Spinal cord (tissue), 9 donors: ENCODE measurements at regions not wholly inside any gene's neighbourhood (a gene's known extent, or its start where the extent isn't known, plus 50 kb on each side); places are given as distances from the start of the nearest gene placed in this dataset.
"Not testable (repeated sequence)": the region's sequence is repeated elsewhere in the genome, so short reads cannot be mapped to it uniquely, and the experiment has no call there.

Experiments
- DNase-seq, 6 donors: peaks; one replicate each; pipeline versions ENCODE4 v3.0.0 to v3.0.0-alpha.2; 2013 to 2015; ENCODE audit warnings: low spot score in 6 of 6, low read depth in 4 of 6
- H3K27ac ChIP-seq: one replicate; pipeline ENCODE4 v1.5.1; 2013; ENCODE audit warnings: low read depth, low read length, control low read depth
- H3K27me3 ChIP-seq: one replicate; pipeline ENCODE4 v1.6.1; 2013; ENCODE audit warnings: low read length; ENCODE audit not compliant: control insufficient read depth, insufficient read depth
- H3K36me3 ChIP-seq: one replicate; pipeline ENCODE4 v1.6.1; 2013; ENCODE audit warnings: low read length; ENCODE audit not compliant: control insufficient read depth, insufficient read depth
- H3K4me1 ChIP-seq: one replicate; pipeline ENCODE4 v1.6.1; 2013; ENCODE audit warnings: low read length; ENCODE audit not compliant: control insufficient read depth, insufficient read depth
- H3K4me3 ChIP-seq: one replicate; pipeline ENCODE4 v1.5.1; 2013; ENCODE audit warnings: low read depth, low read length, control low read depth
- H3K9me3 ChIP-seq: one replicate; pipeline ENCODE4 v1.6.1; 2013; ENCODE audit warnings: low read length; ENCODE audit not compliant: control insufficient read depth, insufficient read depth
- WGBS: methylation state at CpG from one replicate; pipeline ENCODE4 v1.1.5; 2013; ENCODE audit warnings: missing lambda C conversion rate; ENCODE audit not compliant: insufficient coverage; 5-methylcytosine and 5-hydroxymethylcytosine counted together
- donor health status: healthy.

GRCh38 chr1:79193211-79194079, 186.9 kb upstream of the ADGRL4 start:
- Histone ChIP-seq H3K4me1 (no peaks in the 10 kb centered on the region), H3K4me3 (no peak overlapping the region), H3K27me3 (no peaks in the 10 kb centered on the region), H3K9me3 (no peaks in the 10 kb centered on the region), H3K36me3 (no peaks in the 10 kb centered on the region), H3K27ac (no peak overlapping the region)
- DNase-seq, result no peak
- WGBS, result 57% methylated on average over 3 of the region's 7 CpGs

GRCh38 chr1:79190074-79190473, 183.5 kb upstream of the ADGRL4 start:
- H3K4me3 ChIP-seq, result no peak overlapping the region
- H3K9me3 ChIP-seq, result no peaks in the 10 kb centered on the region
- H3K27ac ChIP-seq, result no peak overlapping the region
- no peaks in the 10 kb centered on the region for H3K4me1 ChIP-seq
- no peaks in the 10 kb centered on the region for H3K36me3 ChIP-seq
- DNase-seq, result no peak
- no peaks in the 10 kb centered on the region for H3K27me3 ChIP-seq
- 86% methylated on average over 1 of the region's 1 CpG for WGBS

GRCh38 chr1:79188337-79188736, 181.8 kb upstream of the ADGRL4 start:
- no CpG with 5 or more reads among the region's 2 CpGs for WGBS
- no peak for DNase-seq
- no peaks in the 10 kb centered on the region for H3K9me3 ChIP-seq

DNA sequence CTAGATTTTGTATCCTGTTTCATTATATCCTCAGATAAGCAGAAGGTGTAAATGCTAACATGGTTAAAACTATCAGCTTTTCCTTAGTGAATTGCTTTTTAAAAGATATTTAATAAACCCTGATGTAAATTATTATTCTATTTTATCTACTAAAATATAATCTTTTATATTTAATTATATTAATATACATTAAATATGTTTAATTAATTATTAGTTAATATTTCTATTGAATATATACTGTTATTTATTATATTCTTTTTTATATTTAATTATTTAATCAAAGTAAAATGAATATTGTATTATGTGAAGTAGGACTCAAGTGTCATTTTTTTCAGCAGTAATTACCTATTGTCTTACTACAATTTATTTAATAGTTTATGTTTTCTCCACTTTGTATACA, 179.7 kb upstream of the ADGRL4 start:
- Histone ChIP-seq H3K27me3 (no peaks in the 10 kb centered on the region), H3K27ac (no peak overlapping the region)

More at GRCh38 chr1:79188337-79188736, 181.8 kb upstream of the ADGRL4 start:
- Histone ChIP-seq H3K4me1 (no peaks in the 10 kb centered on the region), H3K27me3 (no peaks in the 10 kb centered on the region), H3K36me3 (no peaks in the 10 kb centered on the region), H3K27ac (no peak overlapping the region), H3K4me3 (no peak overlapping the region)

DNA sequence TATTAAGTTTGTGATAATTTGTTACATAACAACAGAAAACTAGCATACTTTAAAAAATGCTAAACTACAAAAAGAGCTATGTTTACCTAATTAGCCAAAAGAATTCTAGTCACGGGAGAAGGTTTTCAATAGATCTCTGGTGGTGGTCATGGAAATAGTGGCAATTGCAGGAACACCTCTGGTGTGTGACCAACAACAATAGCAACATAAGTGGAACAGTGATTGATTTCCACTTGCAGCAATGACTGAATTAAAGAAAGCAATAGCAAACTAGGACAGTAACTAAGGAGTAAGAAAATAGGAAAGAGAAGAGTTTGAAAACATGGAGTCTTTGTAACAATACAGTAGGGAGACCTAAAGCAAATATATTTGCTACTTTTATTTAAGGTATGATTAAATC, 171.3 kb upstream of the ADGRL4 start:
- peak in 1 of 6 donors; percentile 1 for DNase-seq
- Histone ChIP-seq H3K27ac (no peak overlapping the region), H3K4me3 (no peak overlapping the region), H3K27me3 (no peaks in the 10 kb centered on the region), H3K9me3 (no peaks in the 10 kb centered on the region), H3K36me3 (no peaks in the 10 kb centered on the region), H3K4me1 (no peaks in the 10 kb centered on the region)
- WGBS, result no CpG with 5 or more reads among the region's 1 CpG

More for the DNA sequence above, 179.7 kb upstream of the ADGRL4 start:
- no peak for DNase-seq
- Histone ChIP-seq H3K9me3 (no peaks in the 10 kb centered on the region), H3K4me3 (no peak overlapping the region), H3K4me1 (no peaks in the 10 kb centered on the region), H3K36me3 (no peaks in the 10 kb centered on the region)

- Histone ChIP-seq H3K9me3 (no peaks in the 10 kb centered on the region), H3K27ac (no peak overlapping the region), H3K4me1 (no peaks in the 10 kb centered on the region), H3K27me3 (no peaks in the 10 kb centered on the region), H3K4me3 (no peak overlapping the region), H3K36me3 (no peaks in the 10 kb centered on the region)
- no peak for DNase-seq
These were observed 154.5 kb upstream of the ADGRL4 start for GRCh38 chr1:79161077-79161476.

DNA sequence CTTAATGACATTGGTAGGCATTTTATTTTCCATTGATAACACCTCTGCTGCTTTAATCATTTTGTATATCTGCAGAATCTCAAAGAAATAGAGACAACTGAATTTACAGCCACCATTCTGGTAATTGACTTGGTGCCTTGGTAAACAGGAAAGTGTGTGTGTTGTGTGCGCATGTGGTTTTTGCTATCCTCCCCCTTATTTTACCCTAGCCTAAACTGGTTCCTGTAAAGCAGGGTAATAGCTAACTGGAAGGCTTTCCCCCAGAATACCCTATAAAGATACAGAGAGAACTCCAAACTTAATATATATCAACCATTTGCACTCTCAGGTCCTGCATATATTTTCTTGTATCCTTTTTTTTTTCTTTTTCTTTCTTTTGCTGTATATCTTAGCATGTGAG, 149.5 kb upstream of the ADGRL4 start:
- Histone ChIP-seq H3K27ac (no peak overlapping the region), H3K27me3 (no peaks in the 10 kb centered on the region), H3K36me3 (no peaks in the 10 kb centered on the region), H3K9me3 (no peaks in the 10 kb centered on the region), H3K4me3 (no peak overlapping the region), H3K4me1 (no peaks in the 10 kb centered on the region)
- no peak for DNase-seq
- no CpG with 5 or more reads among the region's 1 CpG for WGBS

DNA sequence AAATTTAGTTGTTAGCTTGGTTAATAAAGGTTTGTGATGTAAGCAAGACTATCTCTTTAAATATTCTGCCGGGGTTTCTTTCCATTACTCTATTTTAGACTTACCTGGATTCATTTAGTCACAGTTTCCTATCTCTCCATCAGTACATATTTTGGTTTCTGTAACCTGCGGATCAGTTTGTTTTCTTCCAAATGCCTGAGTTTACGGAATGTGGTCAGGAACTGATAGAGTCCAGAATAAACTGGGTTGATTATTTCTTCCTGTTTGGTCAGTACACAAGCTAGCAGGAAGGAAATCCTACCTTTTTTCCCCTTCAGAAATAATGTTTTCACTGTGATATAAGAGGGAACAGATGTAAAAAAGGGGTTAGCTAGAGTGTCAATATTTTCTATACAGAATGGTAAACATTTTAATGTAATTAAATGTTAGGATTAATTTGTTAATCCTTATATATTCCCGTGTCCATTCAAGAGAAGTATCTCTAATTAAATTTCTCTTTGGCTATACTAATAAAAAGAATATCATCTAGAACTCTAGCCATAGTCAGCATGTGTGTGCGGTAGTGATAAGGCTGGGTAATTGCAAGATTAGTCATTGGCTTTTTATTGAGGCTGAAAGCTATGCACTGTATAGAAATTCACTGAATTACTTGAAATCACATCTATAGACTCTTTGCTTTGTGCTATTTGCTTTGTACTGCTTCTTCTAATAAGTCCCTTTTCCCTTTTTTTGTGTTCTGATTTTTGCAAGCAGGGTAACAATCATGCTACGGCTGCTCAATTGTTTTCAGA, 144.7 kb upstream of the ADGRL4 start:
- Histone ChIP-seq H3K4me3 (no peak overlapping the region), H3K9me3 (no peaks in the 10 kb centered on the region), H3K4me1 (no peaks in the 10 kb centered on the region), H3K36me3 (no peaks in the 10 kb centered on the region), H3K27me3 (no peaks in the 10 kb centered on the region), H3K27ac (no peak overlapping the region)
- WGBS, result no CpG with 5 or more reads among the region's 6 CpGs
- peak in 1 of 6 donors; percentile 43 for DNase-seq

- H3K27ac ChIP-seq, result no peak overlapping the region
- no peaks in the 10 kb centered on the region for H3K9me3 ChIP-seq
- DNase-seq, result peak in 1 of 6 donors; percentile 5
- no peaks in the 10 kb centered on the region for H3K4me1 ChIP-seq
- no peak overlapping the region for H3K4me3 ChIP-seq
- WGBS, result no CpG with 5 or more reads among the region's 1 CpG
- H3K27me3 ChIP-seq, result no peaks in the 10 kb centered on the region
- no peaks in the 10 kb centered on the region for H3K36me3 ChIP-seq
These were observed 144.0 kb upstream of the ADGRL4 start for GRCh38 chr1:79150576-79150975.

- not testable (repeated sequence) for H3K9me3 ChIP-seq, H3K4me1 ChIP-seq, H3K36me3 ChIP-seq, H3K4me3 ChIP-seq, H3K27ac ChIP-seq, H3K27me3 ChIP-seq, DNase-seq
- 17% methylated on average over 1 of the region's 4 CpGs for WGBS
These were observed 131.7 kb upstream of the ADGRL4 start for GRCh38 chr1:79138227-79138626.
